K562 (cell line): ENCODE measurements at regions not wholly inside any gene's neighbourhood (a gene's known extent, or its start where the extent isn't known, plus 50 kb on each side); places are given as distances from the start of the nearest gene placed in this dataset.

ENCODE experiments used
- ATAC-seq: fragments of 200-7000 bp; cut with Tn5 transposase; 3 replicates; pipeline ENCODE4 v1.9.1; 2020; ENCODE audit warnings: moderate library complexity
- BruUV-seq: library from RNA; stranded (reverse); fragments of 400-500 nt; replicated peaks from 2 replicates; lab custom pipeline; 2021; lab: Mats Ljungman, UMichigan
- CTCF ChIA-PET: fragments of 300-600 bp; formaldehyde crosslinking; extraction: SDS; loops from one replicate; lab custom pipeline; 2021; ENCODE audit warnings: low intra/inter-chr PET ratio; lab: Yijun Ruan, JAX
- POLR2A ChIA-PET: fragments of 300-600, 350-650 bp; sonication (Branson Sonifier 250); formaldehyde crosslinking; extraction: SDS; loops from one replicate; lab custom pipeline; 2021; ENCODE audit warnings: antibody characterized with exemption, inconsistent platforms; lab: Yijun Ruan, JAX
- DNase-seq, 4 experiments: peaks; one replicate each; pipeline versions ENCODE4 v3.0.0 to v3.0.0-alpha.2; 2011 to 2018; ENCODE audit warnings: low spot score in 3 of 4, mixed read lengths in 3 of 4; ENCODE audit errors: extremely low read depth in 1 of 4
- FAIRE-seq: peaks from 2 replicates; lab custom pipeline; 2011; peaks lifted over from hg19 to GRCh38; lab: Jason Lieb, UNC
- H2AFZ ChIP-seq: 2 replicates; pipeline ENCODE4 v1.6.0; 2011; ENCODE audit warnings: low read depth, low read length, control low read depth, inconsistent platforms
- H3K27ac ChIP-seq: fragments of 200-600 bp; 3 replicates; pipeline ENCODE4 v1.8.0; 2011; ENCODE audit warnings: low read depth, mild to moderate bottlenecking, control low read depth, inconsistent platforms, low read length, moderate library complexity, mixed read lengths; ENCODE audit errors: extremely low read depth
- H3K27me3 ChIP-seq, 2 experiments: fragments of 300-600 bp in 1 of 2; 2 replicates in 1 of 2; 3 replicates in 1 of 2; pipeline versions ENCODE4 v1.6.0 to v1.8.0; 2011; ENCODE audit warnings: inconsistent platforms in 2 of 2, low read length in 2 of 2, mild to moderate bottlenecking in 1 of 2, mixed read lengths in 1 of 2, moderate library complexity in 1 of 2; ENCODE audit not compliant: control insufficient read depth in 2 of 2, insufficient read depth in 2 of 2
- H3K36me3 ChIP-seq: fragments of 300-600 bp; 3 replicates; pipeline ENCODE4 v1.8.0; 2011; ENCODE audit warnings: mild to moderate bottlenecking, low read length, inconsistent platforms; ENCODE audit not compliant: control insufficient read depth, insufficient read depth
- H3K4me1 ChIP-seq, 2 experiments: fragments of 200-600 bp in 1 of 2; replicated peaks in 1 of 2; 2 replicates in 1 of 2; 3 replicates in 1 of 2; pipeline versions ENCODE4 v1.5.1 to v1.8.0; 2011; ENCODE audit warnings: inconsistent platforms in 2 of 2, low read length in 2 of 2, mild to moderate bottlenecking in 1 of 2, mixed read lengths in 1 of 2, moderate library complexity in 1 of 2; ENCODE audit not compliant: control insufficient read depth in 2 of 2, insufficient read depth in 2 of 2
- H3K4me2 ChIP-seq: 2 replicates; pipeline ENCODE4 v1.6.1; 2011; ENCODE audit warnings: low read length, control low read depth, inconsistent platforms, mixed read lengths; ENCODE audit not compliant: insufficient read depth
- H3K4me3 ChIP-seq: fragments of 200-600 bp; sonication (generic), shearing (Covaris generic); 2 replicates; pipeline ENCODE4 v1.5.1; 2016; ENCODE audit warnings: control low read depth, inconsistent platforms
- H3K79me2 ChIP-seq: fragments of 200-600 bp; 3 replicates; pipeline ENCODE4 v1.8.0; 2011; ENCODE audit warnings: low read length, inconsistent platforms; ENCODE audit not compliant: control insufficient read depth, insufficient read depth
- H3K9ac ChIP-seq, 2 experiments: 2 replicates each; pipeline versions ENCODE4 v1.6.0 to v1.6.1; 2011; ENCODE audit warnings: low read depth in 2 of 2, low read length in 2 of 2, control low read depth in 1 of 2, inconsistent platforms in 1 of 2, mild to moderate bottlenecking in 1 of 2, mixed read lengths in 1 of 2; ENCODE audit not compliant: insufficient read depth in 1 of 2
- H3K9me1 ChIP-seq: one replicate; pipeline ENCODE4 v1.6.0; 2011; ENCODE audit warnings: inconsistent platforms, mild to moderate bottlenecking, low read length, moderate library complexity; ENCODE audit not compliant: control insufficient read depth, insufficient read depth
- H3K9me3 ChIP-seq: replicated peaks from 2 replicates; pipeline ENCODE4 v1.5.1; 2011; ENCODE audit warnings: low read depth, low read length, inconsistent platforms; ENCODE audit not compliant: control insufficient read depth, insufficient read depth
- H4K20me1 ChIP-seq: replicated peaks from 2 replicates; pipeline ENCODE4 v1.6.1; 2011; ENCODE audit warnings: low read length, inconsistent platforms, mixed read lengths; ENCODE audit not compliant: control insufficient read depth, insufficient read depth
- ATF3 ChIP-seq, 2 experiments: fragments of 450-650 bp in 1 of 2; sonication (generic) in 1 of 2; formaldehyde crosslinking in 1 of 2; IDR thresholded peaks in 1 of 2; conservative IDR thresholded peaks in 1 of 2; 2 replicates each; pipeline versions ENCODE4 v1.6.1 to v1.8.1; 2016 to 2023; ENCODE audit warnings: mild to moderate bottlenecking in 2 of 2, moderate library complexity in 2 of 2, inconsistent platforms in 1 of 2, missing genetic modification reagents in 1 of 2
- ID3 ChIP-seq, 2 experiments: fragments of 250-450 bp in 1 of 2; fragments of 450-650 bp in 1 of 2; sonication (Bioruptor Pico) in 1 of 2; IDR thresholded peaks; 2 replicates each; pipeline versions ENCODE4 v1.6.1 to v1.8.0; 2016 to 2021; ENCODE audit warnings: mild to moderate bottlenecking in 2 of 2, moderate library complexity in 2 of 2, missing compliant biosample characterization in 1 of 2, missing genetic modification characterization in 1 of 2
- IRF2 ChIP-seq: sonication (generic); formaldehyde crosslinking; IDR thresholded peaks from 2 replicates; pipeline ENCODE4 v1.8.1; 2022; ENCODE audit warnings: mild to moderate bottlenecking, missing genetic modification reagents
- KAT8 ChIP-seq: fragments of 450-650 bp; IDR thresholded peaks from 2 replicates; pipeline ENCODE4 v1.6.1; 2016; ENCODE audit warnings: low read depth, mild to moderate bottlenecking
- KDM1A ChIP-seq, 2 experiments: fragments of 450-650 bp; IDR thresholded peaks; 2 replicates each; pipeline ENCODE4 v1.6.1; 2016; ENCODE audit warnings: mild to moderate bottlenecking in 2 of 2
- MYNN ChIP-seq, 2 experiments: sonication (generic); formaldehyde crosslinking in 1 of 2; IDR thresholded peaks; 2 replicates each; pipeline versions ENCODE4 v1.5.0 to v1.6.1; 2016 to 2020; ENCODE audit warnings: antibody characterized with exemption in 1 of 2, missing genetic modification reagents in 1 of 2
- NELFE ChIP-seq: IDR thresholded peaks from 2 replicates; pipeline ENCODE4 v1.6.1; 2011; ENCODE audit warnings: mild to moderate bottlenecking; ENCODE audit not compliant: insufficient read depth, insufficient read length
- PKNOX1 ChIP-seq: fragments of 450-650 bp; IDR thresholded peaks from 2 replicates; pipeline ENCODE4 v1.6.1; 2016
- RBM39 ChIP-seq: fragments of 200-400 bp; formaldehyde crosslinking; optimal IDR thresholded peaks from 2 replicates; pipeline ENCODE3; 2018; ENCODE audit warnings: low read depth, low read length
- TRIM25 ChIP-seq: fragments of 450-650 bp; IDR thresholded peaks from 2 replicates; pipeline ENCODE4 v1.7.0; 2016; ENCODE audit warnings: borderline replicate concordance
- WGBS: fragments of 100-300 bp; shearing (Covaris generic); methylation state at CpG from one replicate; pipeline ENCODE4 v1.1.6; 2016; ENCODE audit warnings: low coverage, mixed read lengths; ENCODE audit not compliant: insufficient coverage; ENCODE audit errors: missing lambda C conversion rate; 5-methylcytosine and 5-hydroxymethylcytosine counted together
- in situ Hi-C: fragments of 300-500 bp; cut with MboI; formaldehyde crosslinking; loops from 4 replicates; pipeline ENCODE4 v1.15.0; 2018; ENCODE audit warnings: inconsistent platforms, mixed read lengths
- intact Hi-C: fragments of 100-400 bp; cut with micrococcal nuclease; formaldehyde crosslinking; loops from 2 replicates; pipeline ENCODE4 v1.14.2; 2022

- 0 out of 2 replicates have a peak, but pooled peaks have one; percentile 24 for TF ChIP-seq ATF3 (IDR thresholded peaks at IDR 0.05)
- TF ChIP-seq ATF3 (CRISPR knock-in tag; conservative IDR thresholded peaks at IDR 0.05), result no peak
- no peak for TF ChIP-seq IRF2 (CRISPR knock-in tag)
- no peak for TF ChIP-seq ID3 (CRISPR knock-in tag; IDR thresholded peaks at IDR 0.05)
- TF ChIP-seq ID3 (tag; IDR thresholded peaks at IDR 0.05), result no peak
- no peak for TF ChIP-seq RBM39
- TF ChIP-seq PKNOX1, result 0 out of 2 replicates have a peak, but pooled peaks have one; percentile 10
- no peak for TF ChIP-seq KDM1A (IDR thresholded peaks at IDR 0.05)
- TF ChIP-seq KAT8, result no peak
- no peak for TF ChIP-seq NELFE
Measured at GRCh38 chr2:37781028-37781427, 109.6 kb upstream of the CDC42EP3 start (continued).

GRCh38 chr2:37782155-37782673 lies 110.8 kb upstream of the CDC42EP3 start:
- Histone ChIP-seq H3K4me2 (no peak overlapping the region), H3K4me3 (no peak overlapping the region), H2AFZ (no peak overlapping the region), H4K20me1 (no peaks in the 10 kb centered on the region), H3K27ac (no peak overlapping the region), H3K27me3 (no peaks in the 10 kb centered on the region; a peak in 1 of 5 replicates), H3K79me2 (no peaks in the 10 kb centered on the region), H3K36me3 (no peaks in the 10 kb centered on the region), H3K9me3 (no peaks in the 10 kb centered on the region), H3K9me1 (no peaks in the 10 kb centered on the region), H3K4me1 (no peaks in the 10 kb centered on the region; a peak in 1 of 5 replicates), H3K9ac (no peak overlapping the region)
- ChIA-PET POLR2A (no interaction called here), CTCF (no interaction called here)
- no peak for DNase-seq
- ATAC-seq, result no peak
- in situ Hi-C loops, result no loop called here
- no TSS peak for BruUV-seq
- intact Hi-C loops, result no loop called here
- TF ChIP-seq MYNN (IDR thresholded peaks at IDR 0.05) (peak; percentile 70; the same call in 1 of the 2 replicates), MYNN (CRISPR knock-in tag; IDR thresholded peaks at IDR 0.05) (no peak), TRIM25 (no peak)
- FAIRE-seq, result no peak
- WGBS, result 6% methylated on average over 8 of the region's 8 CpGs
